Iris pigment epithelial cell (primary cell): ENCODE measurements at regions not wholly inside any gene's neighbourhood (a gene's known extent, or its start where the extent isn't known, plus 50 kb on each side); places are given as distances from the start of the nearest gene placed in this dataset.

Experiments used
- DNase-seq: peaks from one replicate; pipeline ENCODE4 v3.0.0-alpha.2; 2011; ENCODE audit warnings: low read depth

GRCh38 chr13:106173346-106173745 lies 362.1 kb downstream of the EFNB2 start:
- DNase-seq: no peak

- DNase-seq: no peak
Observed at GRCh38 chr13:106172176-106172905, 363.1 kb downstream of the EFNB2 start.

GRCh38 chr13:106163426-106163825 lies 372.0 kb downstream of the EFNB2 start:
- no peak for DNase-seq

GRCh38 chr13:106161146-106161545 lies 374.3 kb downstream of the EFNB2 start:
- peak; percentile 39 for DNase-seq

- no peak for DNase-seq
Observed at GRCh38 chr13:106159295-106160195, 375.9 kb downstream of the EFNB2 start.

GRCh38 chr13:106156468-106156867 lies 379.0 kb downstream of the EFNB2 start:
- DNase-seq: peak; percentile 99

- peak; percentile 36 for DNase-seq
Observed at GRCh38 chr13:106155411-106155810, 380.1 kb downstream of the EFNB2 start.

- no peak for DNase-seq
Observed at GRCh38 chr13:106153876-106154275, 381.6 kb downstream of the EFNB2 start.

GRCh38 chr13:106153041-106153440 lies 382.4 kb downstream of the EFNB2 start:
- no peak for DNase-seq

GRCh38 chr13:106152047-106152446 lies 383.4 kb downstream of the EFNB2 start:
- no peak for DNase-seq

- peak; percentile 92 for DNase-seq
Observed at GRCh38 chr13:106151056-106151699, 384.3 kb downstream of the EFNB2 start.

GRCh38 chr13:106145997-106146864 lies 389.2 kb downstream of the EFNB2 start:
- no peak for DNase-seq

- DNase-seq: no peak
Observed at GRCh38 chr13:106145070-106145469, 390.4 kb downstream of the EFNB2 start.

- no peak for DNase-seq
Observed at GRCh38 chr13:106143930-106144709, 391.3 kb downstream of the EFNB2 start.

- DNase-seq: peak; percentile 82
Observed at GRCh38 chr13:106143392-106143791, 392.1 kb downstream of the EFNB2 start.

GRCh38 chr13:106140476-106140875 lies 395.0 kb downstream of the EFNB2 start:
- DNase-seq: peak; percentile 55

- DNase-seq: no peak
Observed at GRCh38 chr13:106139942-106140341, 395.5 kb downstream of the EFNB2 start.

- peak; percentile 74 for DNase-seq
Observed at GRCh38 chr13:106139377-106139776, 396.1 kb downstream of the EFNB2 start.

- no peak for DNase-seq
Observed at GRCh38 chr13:106138620-106139019, 396.8 kb downstream of the EFNB2 start.

GRCh38 chr13:106133025-106133424 lies 402.4 kb downstream of the EFNB2 start:
- peak; percentile 90 for DNase-seq

- DNase-seq: no peak
Observed at GRCh38 chr13:106132216-106132615, 403.2 kb downstream of the EFNB2 start.
